A673 (cell line): ENCODE measurements at regions not wholly inside any gene's neighbourhood (a gene's known extent, or its start where the extent isn't known, plus 50 kb on each side); places are given as distances from the start of the nearest gene placed in this dataset.

Experiments
- BruUV-seq: library from RNA; stranded (reverse); fragments of 400-500 nt; replicated peaks from 2 replicates; lab custom pipeline; 2021; lab: Mats Ljungman, UMichigan
- CTCF ChIA-PET: fragments of 300-600 bp; sonication (Branson Sonifier 250); formaldehyde crosslinking; loops from one replicate; lab custom pipeline; 2022; ENCODE audit warnings: antibody characterized with exemption; lab: Charles Lee
- POLR2A ChIA-PET: fragments of 300-600 bp; sonication (Branson Sonifier 250); formaldehyde crosslinking; loops from one replicate; lab custom pipeline; 2022; ENCODE audit warnings: antibody characterized with exemption; ENCODE audit not compliant: low non-redundant PET; lab: Charles Lee
- DNase-seq: peaks from one replicate; pipeline ENCODE4 v3.0.0-alpha.2; 2015; ENCODE audit warnings: low spot score
- H3K27ac ChIP-seq: fragments of 200-600 bp; sonication (generic); 2 replicates; pipeline ENCODE4 v1.5.1; 2016; ENCODE audit warnings: mixed run types, low read depth, mild to moderate bottlenecking, mixed read lengths, antibody characterized with exemption, low read length; ENCODE audit not compliant: poor library complexity, severe bottlenecking
- H3K27me3 ChIP-seq: fragments of 200-600 bp; sonication (generic); replicated peaks from 2 replicates; pipeline ENCODE4 v1.6.1; 2017; ENCODE audit warnings: mixed run types, low read depth, mild to moderate bottlenecking, mixed read lengths, antibody characterized with exemption, low read length; ENCODE audit not compliant: insufficient read depth, poor library complexity
- H3K36me3 ChIP-seq: fragments of 200-600 bp; sonication (generic); 2 replicates; pipeline ENCODE4 v1.6.1; 2016; ENCODE audit warnings: mixed run types, mild to moderate bottlenecking, mixed read lengths, antibody characterized with exemption, low read length; ENCODE audit not compliant: insufficient read depth, poor library complexity, severe bottlenecking
- H3K4me1 ChIP-seq: fragments of 200-600 bp; sonication (generic); 2 replicates; pipeline ENCODE4 v1.6.1; 2017; ENCODE audit warnings: mixed run types, mild to moderate bottlenecking, mixed read lengths, antibody characterized with exemption, low read length; ENCODE audit not compliant: insufficient read depth, poor library complexity, severe bottlenecking
- H3K4me3 ChIP-seq: fragments of 200-600 bp; sonication (generic); 2 replicates; pipeline ENCODE4 v1.5.1; 2016; ENCODE audit warnings: low read depth, mixed run types, mild to moderate bottlenecking, mixed read lengths, low read length; ENCODE audit not compliant: poor library complexity, severe bottlenecking
- H3K9me3 ChIP-seq: fragments of 200-600 bp; sonication (generic); 2 replicates; pipeline ENCODE4 v1.6.1; 2016; ENCODE audit warnings: mixed run types, low read depth, mild to moderate bottlenecking, mixed read lengths, antibody characterized with exemption, low read length; ENCODE audit not compliant: poor library complexity, severe bottlenecking
- EZH2 ChIP-seq: fragments of 200-600 bp; sonication (generic); IDR thresholded peaks from 2 replicates; pipeline ENCODE4 v1.6.1; 2017; ENCODE audit warnings: borderline replicate concordance, low read depth, mild to moderate bottlenecking, mixed read lengths, antibody characterized with exemption, low read length; ENCODE audit not compliant: poor library complexity, severe bottlenecking
- intact Hi-C: fragments of 100-400 bp; cut with micrococcal nuclease; formaldehyde crosslinking; loops from one replicate; pipeline ENCODE4 v1.10.0; 2022; ENCODE audit not compliant: unreplicated experiment
- TF ChIP-seq, protein P1 (sequence below): fragments of 300-800, 200-600 bp; sonication (generic); conservative IDR thresholded peaks from 2 replicates; pipeline ENCODE4 v1.5.1; 2017; ENCODE audit warnings: low read depth, mild to moderate bottlenecking, antibody characterized with exemption, low read length, moderate library complexity, mixed read lengths

DNA sequence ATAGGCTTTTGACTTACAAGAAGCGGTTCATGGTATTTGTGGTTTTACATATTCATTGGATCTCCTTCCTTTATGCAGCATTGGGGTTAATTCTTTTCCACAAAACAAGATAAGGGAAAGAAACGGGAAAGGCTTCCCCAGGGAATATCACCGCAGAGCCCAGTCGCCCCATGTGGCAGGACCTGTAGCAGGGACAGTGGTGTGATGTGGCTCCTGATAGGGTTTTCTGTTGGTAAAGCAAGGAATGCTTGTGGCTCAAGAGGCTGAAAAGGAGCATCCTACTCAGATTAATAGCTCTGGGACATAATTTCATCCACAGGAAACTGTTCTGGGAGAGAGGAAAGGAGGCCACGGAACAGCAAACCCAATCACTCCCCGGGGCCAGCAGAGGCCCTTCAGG, 699.9 kb downstream of the MTRR start:
- intact Hi-C loops = no loop called here
- CTCF ChIA-PET = no interaction called here

DNA sequence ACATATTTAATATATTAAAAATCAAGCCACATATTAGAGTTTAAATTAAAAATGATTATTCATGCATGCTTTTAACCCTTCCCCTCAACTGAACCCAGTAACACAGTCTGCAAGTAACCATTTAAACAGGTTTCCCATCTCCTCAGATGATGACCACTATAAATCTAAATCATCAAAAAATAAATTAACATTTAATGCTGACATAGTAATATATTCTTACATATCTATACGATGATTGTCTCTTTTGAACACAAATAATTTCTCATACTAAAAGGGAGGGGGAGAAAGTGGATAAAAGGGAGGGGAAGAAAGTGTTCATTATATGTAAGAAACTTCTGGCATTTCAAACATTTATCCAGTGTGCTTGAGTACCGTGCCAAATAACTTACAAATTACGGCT, 701.6 kb downstream of the MTRR start:
- Histone ChIP-seq H3K9me3 (peaks cover 11% of the 10 kb centered on the region), H3K36me3 (no peaks in the 10 kb centered on the region), H3K4me3 (no peak overlapping the region), H3K27ac (no peak overlapping the region), H3K4me1 (no peaks in the 10 kb centered on the region), H3K27me3 (no peaks in the 10 kb centered on the region)
- BruUV-seq = no TSS peak
- CTCF ChIA-PET = no interaction called here
- TF ChIP-seq, protein P1, sequence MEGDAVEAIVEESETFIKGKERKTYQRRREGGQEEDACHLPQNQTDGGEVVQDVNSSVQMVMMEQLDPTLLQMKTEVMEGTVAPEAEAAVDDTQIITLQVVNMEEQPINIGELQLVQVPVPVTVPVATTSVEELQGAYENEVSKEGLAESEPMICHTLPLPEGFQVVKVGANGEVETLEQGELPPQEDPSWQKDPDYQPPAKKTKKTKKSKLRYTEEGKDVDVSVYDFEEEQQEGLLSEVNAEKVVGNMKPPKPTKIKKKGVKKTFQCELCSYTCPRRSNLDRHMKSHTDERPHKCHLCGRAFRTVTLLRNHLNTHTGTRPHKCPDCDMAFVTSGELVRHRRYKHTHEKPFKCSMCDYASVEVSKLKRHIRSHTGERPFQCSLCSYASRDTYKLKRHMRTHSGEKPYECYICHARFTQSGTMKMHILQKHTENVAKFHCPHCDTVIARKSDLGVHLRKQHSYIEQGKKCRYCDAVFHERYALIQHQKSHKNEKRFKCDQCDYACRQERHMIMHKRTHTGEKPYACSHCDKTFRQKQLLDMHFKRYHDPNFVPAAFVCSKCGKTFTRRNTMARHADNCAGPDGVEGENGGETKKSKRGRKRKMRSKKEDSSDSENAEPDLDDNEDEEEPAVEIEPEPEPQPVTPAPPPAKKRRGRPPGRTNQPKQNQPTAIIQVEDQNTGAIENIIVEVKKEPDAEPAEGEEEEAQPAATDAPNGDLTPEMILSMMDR = no peak
- no peak for TF ChIP-seq EZH2
- intact Hi-C loops = no loop called here
- no peak for DNase-seq
- POLR2A ChIA-PET = no interaction called here

More for the DNA sequence above, 699.9 kb downstream of the MTRR start:
- POLR2A ChIA-PET = no interaction called here
- no peak overlapping the region for H3K27ac ChIP-seq
- no peaks in the 10 kb centered on the region for H3K4me1 ChIP-seq
- no peak for DNase-seq
- TF ChIP-seq, protein P1 = no peak
- no peak for TF ChIP-seq EZH2
- no peaks in the 10 kb centered on the region for H3K36me3 ChIP-seq
- no peaks in the 10 kb centered on the region for H3K27me3 ChIP-seq
- peaks cover 9% of the 10 kb centered on the region for H3K9me3 ChIP-seq
- no TSS peak for BruUV-seq
- no peak overlapping the region for H3K4me3 ChIP-seq

DNA sequence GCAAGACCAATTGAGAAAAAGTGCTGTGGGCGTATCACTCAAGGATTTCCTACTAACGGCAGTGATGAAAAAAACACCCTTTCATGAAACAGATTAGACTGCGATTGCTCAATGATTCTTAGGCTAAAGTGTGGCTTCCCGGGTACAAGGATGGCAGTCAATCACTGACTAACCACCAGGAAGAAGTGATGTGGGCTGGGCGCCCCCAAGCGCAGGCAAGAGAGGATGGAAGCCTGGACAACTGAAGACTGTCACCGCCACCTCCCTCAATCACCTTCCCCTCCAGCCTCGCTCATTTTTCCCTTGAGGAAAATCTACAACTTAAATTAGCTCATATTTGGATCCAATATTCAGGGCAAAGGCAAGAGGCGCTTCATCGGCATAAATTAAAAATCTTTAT, 707.2 kb downstream of the MTRR start:
- ChIA-PET POLR2A (no interaction called here), CTCF (no interaction called here)
- intact Hi-C loops = no loop called here
- no peaks in the 10 kb centered on the region for H3K27me3 ChIP-seq
- H3K27ac ChIP-seq = no peak overlapping the region
- no peaks in the 10 kb centered on the region for H3K4me1 ChIP-seq
- TF ChIP-seq EZH2 = no peak
- TF ChIP-seq, protein P1 = no peak
- no TSS peak for BruUV-seq
- H3K36me3 ChIP-seq = no peaks in the 10 kb centered on the region
- H3K9me3 ChIP-seq = peaks cover 21% of the 10 kb centered on the region
- DNase-seq = no peak
- no peak overlapping the region for H3K4me3 ChIP-seq
